Colonic mucosa (tissue), 4 donors: ENCODE measurements at regions not wholly inside any gene's neighbourhood (a gene's known extent, or its start where the extent isn't known, plus 50 kb on each side); places are given as distances from the start of the nearest gene placed in this dataset.

Experiments used
- DNase-seq: peaks from one replicate; pipeline ENCODE4 v3.0.0-alpha.2; 2020
- H3K27ac ChIP-seq: fragments of 200-600 bp; one replicate; pipeline ENCODE4 v1.8.0; 2021
- H3K27me3 ChIP-seq: fragments of 200-600 bp; one replicate; pipeline ENCODE4 v1.8.0; 2021
- H3K36me3 ChIP-seq: fragments of 200-600 bp; one replicate; pipeline ENCODE4 v1.8.0; 2021
- H3K4me1 ChIP-seq: fragments of 200-600 bp; one replicate; pipeline ENCODE4 v1.8.0; 2021; ENCODE audit warnings: mild to moderate bottlenecking
- H3K4me3 ChIP-seq: fragments of 200-600 bp; one replicate; pipeline ENCODE4 v1.8.0; 2021
- H3K9ac ChIP-seq, 2 donors: one replicate each; pipeline ENCODE4 v1.7.0; 2013; ENCODE audit warnings: control low read depth in 2 of 2, low read depth in 2 of 2, low read length in 2 of 2
- H3K9me3 ChIP-seq: fragments of 200-600 bp; one replicate; pipeline ENCODE4 v1.8.0; 2021
- intact Hi-C: fragments of 100-400 bp; cut with DNase I; formaldehyde crosslinking; loops from one replicate; pipeline ENCODE4 v1.14.1; 2022
- TF ChIP-seq, protein P1 (sequence below): fragments of 200-600 bp; IDR thresholded peaks from one replicate; pipeline ENCODE4 v1.8.0; 2022; ENCODE audit warnings: antibody characterized with exemption, mild to moderate bottlenecking
- donor health status: healthy.
- donor health status: DM: no; HTN: no; CAD: no.
- donor health status: DM: no; HTN: no; CAD: no.

DNA sequence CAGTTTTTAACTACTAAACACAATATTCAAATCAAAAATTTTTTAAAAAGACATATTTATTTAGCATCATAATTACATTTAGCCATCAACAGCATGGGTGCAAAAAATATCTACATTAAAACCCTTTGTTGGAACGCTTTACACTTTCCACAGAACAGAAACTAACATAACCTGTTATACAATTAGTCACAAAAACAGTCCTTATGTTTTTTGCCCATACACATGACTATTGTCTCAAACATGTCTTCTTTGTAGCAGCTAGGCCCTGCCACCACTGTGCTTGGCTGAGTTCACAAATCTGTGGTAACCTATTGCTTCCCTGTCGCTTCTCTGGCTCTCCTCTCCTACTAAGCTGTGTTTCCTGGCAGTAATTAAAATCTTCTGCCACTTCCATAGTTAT is 1350.0 kb upstream of the ADGRL2 start:
- no peak overlapping the region for H3K9ac ChIP-seq
- no peaks in the 10 kb centered on the region for H3K36me3 ChIP-seq
- intact Hi-C loops = no loop called here
- DNase-seq = no peak
- no peak overlapping the region for H3K27ac ChIP-seq
- H3K4me3 ChIP-seq = no peak overlapping the region
- no peaks in the 10 kb centered on the region for H3K27me3 ChIP-seq
- TF ChIP-seq, protein P1, sequence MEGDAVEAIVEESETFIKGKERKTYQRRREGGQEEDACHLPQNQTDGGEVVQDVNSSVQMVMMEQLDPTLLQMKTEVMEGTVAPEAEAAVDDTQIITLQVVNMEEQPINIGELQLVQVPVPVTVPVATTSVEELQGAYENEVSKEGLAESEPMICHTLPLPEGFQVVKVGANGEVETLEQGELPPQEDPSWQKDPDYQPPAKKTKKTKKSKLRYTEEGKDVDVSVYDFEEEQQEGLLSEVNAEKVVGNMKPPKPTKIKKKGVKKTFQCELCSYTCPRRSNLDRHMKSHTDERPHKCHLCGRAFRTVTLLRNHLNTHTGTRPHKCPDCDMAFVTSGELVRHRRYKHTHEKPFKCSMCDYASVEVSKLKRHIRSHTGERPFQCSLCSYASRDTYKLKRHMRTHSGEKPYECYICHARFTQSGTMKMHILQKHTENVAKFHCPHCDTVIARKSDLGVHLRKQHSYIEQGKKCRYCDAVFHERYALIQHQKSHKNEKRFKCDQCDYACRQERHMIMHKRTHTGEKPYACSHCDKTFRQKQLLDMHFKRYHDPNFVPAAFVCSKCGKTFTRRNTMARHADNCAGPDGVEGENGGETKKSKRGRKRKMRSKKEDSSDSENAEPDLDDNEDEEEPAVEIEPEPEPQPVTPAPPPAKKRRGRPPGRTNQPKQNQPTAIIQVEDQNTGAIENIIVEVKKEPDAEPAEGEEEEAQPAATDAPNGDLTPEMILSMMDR = no peak
- H3K9me3 ChIP-seq = no peaks in the 10 kb centered on the region
- no peaks in the 10 kb centered on the region for H3K4me1 ChIP-seq

DNA sequence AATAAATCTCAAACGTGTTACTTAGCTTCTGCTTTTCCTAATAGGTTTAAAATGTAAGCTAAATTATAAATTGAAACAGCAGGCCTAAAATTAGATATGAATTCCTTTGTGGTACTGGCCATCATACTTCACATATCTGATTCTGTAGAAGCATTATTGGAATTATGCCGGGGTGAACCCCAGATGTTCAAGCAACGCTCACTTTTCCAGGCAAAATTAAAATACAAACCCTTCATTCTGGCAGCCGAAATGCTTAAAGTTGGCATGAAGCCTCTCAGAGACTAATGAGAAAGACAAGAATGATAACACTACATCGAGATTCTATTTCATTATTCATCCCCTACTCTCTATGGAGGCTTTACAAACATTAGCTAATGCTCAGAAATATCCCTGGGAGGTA is 1352.7 kb upstream of the ADGRL2 start:
- TF ChIP-seq, protein P1 = no peak
- Histone ChIP-seq H3K27ac (no peak overlapping the region), H3K4me1 (no peaks in the 10 kb centered on the region), H3K4me3 (no peak overlapping the region), H3K36me3 (no peaks in the 10 kb centered on the region), H3K9ac (no peak overlapping the region), H3K27me3 (no peaks in the 10 kb centered on the region), H3K9me3 (no peaks in the 10 kb centered on the region)
- intact Hi-C loops = no loop called here
- no peak for DNase-seq

DNA sequence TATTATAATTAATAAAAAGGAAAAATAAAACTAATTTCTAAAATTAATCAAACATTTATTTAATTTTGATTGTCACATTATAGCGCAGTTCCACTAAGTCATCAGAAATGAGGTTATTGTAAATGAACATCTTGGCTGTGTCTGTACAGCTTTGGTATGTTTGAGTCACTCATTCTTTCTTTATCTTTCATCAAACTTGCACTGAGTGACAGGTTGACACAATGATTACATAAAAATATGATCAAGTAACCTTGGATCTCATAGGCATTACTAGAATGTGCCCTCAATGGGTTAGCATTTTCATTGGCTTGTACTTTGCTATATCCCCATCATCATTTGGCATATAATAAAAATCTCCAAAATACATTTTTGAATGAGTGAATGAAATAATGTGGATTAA is 1353.2 kb upstream of the ADGRL2 start:
- no peaks in the 10 kb centered on the region for H3K27me3 ChIP-seq
- H3K9me3 ChIP-seq = no peaks in the 10 kb centered on the region
- no peaks in the 10 kb centered on the region for H3K36me3 ChIP-seq
- no peak overlapping the region for H3K4me3 ChIP-seq
- H3K9ac ChIP-seq = no peak overlapping the region
- no peak for DNase-seq
- no peak overlapping the region for H3K27ac ChIP-seq
- TF ChIP-seq, protein P1 = no peak
- intact Hi-C loops = no loop called here
- no peaks in the 10 kb centered on the region for H3K4me1 ChIP-seq

DNA sequence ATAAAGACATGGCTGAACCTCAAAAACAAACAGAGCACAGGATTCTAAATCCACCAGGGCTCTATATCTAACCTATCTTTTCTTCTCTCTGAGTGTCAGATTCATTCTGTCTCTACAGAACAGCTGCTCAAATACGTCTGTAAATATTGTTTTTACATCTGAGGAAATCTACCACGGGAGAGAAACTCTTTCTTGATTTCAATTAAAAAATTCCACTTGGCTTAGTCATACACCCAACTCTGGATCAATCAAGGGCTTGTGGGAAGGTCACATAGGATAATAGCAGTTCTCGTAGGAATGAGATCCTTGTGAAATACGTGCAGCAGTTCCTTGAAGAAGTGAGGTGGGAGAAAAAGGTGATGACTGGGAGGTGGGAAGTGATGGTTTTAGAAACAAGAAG is 1355.7 kb upstream of the ADGRL2 start:
- Histone ChIP-seq H3K27me3 (no peaks in the 10 kb centered on the region), H3K4me3 (no peak overlapping the region), H3K4me1 (no peaks in the 10 kb centered on the region), H3K36me3 (no peaks in the 10 kb centered on the region), H3K9ac (no peak overlapping the region), H3K9me3 (no peaks in the 10 kb centered on the region), H3K27ac (no peak overlapping the region)
- intact Hi-C loops = no loop called here
- no peak for DNase-seq
- TF ChIP-seq, protein P1 = no peak

DNA sequence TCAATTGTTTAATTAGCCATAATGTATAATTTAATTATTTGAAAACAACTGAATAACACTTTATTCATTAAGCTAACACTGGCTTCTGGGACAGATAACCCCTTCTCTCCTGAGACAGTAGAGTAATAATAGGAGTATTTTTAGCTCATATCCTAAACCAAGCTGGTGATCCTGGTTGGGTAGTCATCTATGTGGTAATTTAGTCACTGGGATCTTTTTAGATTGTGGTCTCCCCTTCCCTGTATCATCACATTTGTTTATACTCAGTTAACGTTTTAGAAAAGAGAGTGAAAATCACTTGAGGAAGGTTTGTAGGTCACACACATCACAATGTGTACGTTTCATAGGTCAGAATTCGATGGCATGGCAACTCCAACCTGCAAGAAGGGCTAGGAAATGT is 1356.6 kb upstream of the ADGRL2 start:
- TF ChIP-seq, protein P1 = no peak
- H3K4me1 ChIP-seq = no peaks in the 10 kb centered on the region
- H3K27ac ChIP-seq = no peak overlapping the region
- no peaks in the 10 kb centered on the region for H3K27me3 ChIP-seq
- intact Hi-C loops = no loop called here
- no peak for DNase-seq
- H3K9ac ChIP-seq = no peak overlapping the region
- no peak overlapping the region for H3K4me3 ChIP-seq
- H3K9me3 ChIP-seq = no peaks in the 10 kb centered on the region
- H3K36me3 ChIP-seq = no peaks in the 10 kb centered on the region

DNA sequence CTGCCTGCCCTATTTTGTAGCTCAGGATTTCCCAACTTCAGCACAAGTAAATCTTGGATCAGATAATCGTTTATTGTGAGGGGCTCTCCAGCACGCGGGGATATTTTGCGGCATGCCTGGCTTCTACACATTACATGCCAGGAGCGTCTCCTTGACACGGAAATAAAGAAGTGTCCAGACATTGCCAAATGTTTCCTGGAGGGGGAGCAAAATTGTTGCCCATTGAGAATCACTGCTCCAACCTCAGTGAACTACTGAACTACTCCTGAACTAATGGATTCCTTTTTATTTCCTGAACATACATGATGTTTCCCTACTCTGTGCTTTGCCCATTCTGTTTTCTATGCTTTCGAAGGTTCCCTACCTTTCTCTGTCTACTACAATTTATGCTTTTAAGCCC is 1359.1 kb upstream of the ADGRL2 start:
- intact Hi-C loops = no loop called here
- H3K4me3 ChIP-seq = no peak overlapping the region
- H3K9me3 ChIP-seq = no peaks in the 10 kb centered on the region
- H3K27ac ChIP-seq = no peak overlapping the region
- DNase-seq = no peak
- TF ChIP-seq, protein P1 = no peak
- no peaks in the 10 kb centered on the region for H3K27me3 ChIP-seq
- H3K36me3 ChIP-seq = no peaks in the 10 kb centered on the region
- no peaks in the 10 kb centered on the region for H3K4me1 ChIP-seq
- no peak overlapping the region for H3K9ac ChIP-seq
